Mesendoderm (in vitro differentiated cells): ENCODE measurements at regions not wholly inside any gene's neighbourhood (a gene's known extent, or its start where the extent isn't known, plus 50 kb on each side); places are given as distances from the start of the nearest gene placed in this dataset.
A peak's percentile ranks its signal among the peaks of the same experiment; 100 is the strongest.

Source experiments
- DNase-seq: peaks from one replicate; pipeline ENCODE4 v3.0.0; 2013
- H2AK5ac ChIP-seq: 2 replicates; pipeline ENCODE4 v1.6.1; 2013; ENCODE audit warnings: low read length, inconsistent platforms
- H2BK120ac ChIP-seq: 2 replicates; pipeline ENCODE4 v1.6.1; 2013; ENCODE audit warnings: low read depth, mild to moderate bottlenecking, low read length, moderate library complexity, mixed read lengths
- H2BK15ac ChIP-seq: replicated peaks from 2 replicates; pipeline ENCODE4 v1.6.1; 2013; ENCODE audit warnings: low read depth, mild to moderate bottlenecking, moderate library complexity
- H2BK5ac ChIP-seq: 2 replicates; pipeline ENCODE4 v1.6.1; 2013; ENCODE audit warnings: low read length, inconsistent platforms
- H3K18ac ChIP-seq: 2 replicates; pipeline ENCODE4 v1.6.1; 2013; ENCODE audit warnings: mild to moderate bottlenecking, low read length, mixed read lengths
- H3K23ac ChIP-seq: one replicate; pipeline ENCODE4 v1.6.1; 2013; ENCODE audit warnings: low read length
- H3K27ac ChIP-seq: 2 replicates; pipeline ENCODE4 v1.5.1; 2013; ENCODE audit warnings: low read depth, mild to moderate bottlenecking, inconsistent platforms, low read length, moderate library complexity
- H3K27me3 ChIP-seq: 2 replicates; pipeline ENCODE4 v1.6.1; 2013; ENCODE audit warnings: low read length, control low read depth, mild to moderate bottlenecking, inconsistent platforms; ENCODE audit not compliant: insufficient read depth, poor library complexity
- H3K36me3 ChIP-seq: 2 replicates; pipeline ENCODE4 v1.6.1; 2013; ENCODE audit warnings: low read length, inconsistent platforms; ENCODE audit not compliant: control insufficient read depth, insufficient read depth
- H3K4ac ChIP-seq: one replicate; pipeline ENCODE4 v1.6.1; 2013; ENCODE audit warnings: low read depth, mild to moderate bottlenecking, low read length, moderate library complexity
- H3K4me1 ChIP-seq: 2 replicates; pipeline ENCODE4 v1.6.1; 2013; ENCODE audit warnings: low read depth, low read length, inconsistent platforms; ENCODE audit not compliant: control insufficient read depth
- H3K4me2 ChIP-seq: 2 replicates; pipeline ENCODE4 v1.6.1; 2013; ENCODE audit warnings: low read length
- H3K4me3 ChIP-seq: 2 replicates; pipeline ENCODE4 v1.5.1; 2013; ENCODE audit warnings: mild to moderate bottlenecking, low read length
- H3K56ac ChIP-seq: one replicate; pipeline ENCODE4 v1.6.1; 2013; ENCODE audit warnings: low read length
- H3K79me1 ChIP-seq: 2 replicates; pipeline ENCODE4 v1.6.1; 2013; ENCODE audit warnings: low read length, inconsistent platforms
- H3K79me2 ChIP-seq: 2 replicates; pipeline ENCODE4 v1.6.1; 2013; ENCODE audit warnings: mild to moderate bottlenecking, low read length; ENCODE audit not compliant: control insufficient read depth, insufficient read depth
- H3K9ac ChIP-seq: 2 replicates; pipeline ENCODE4 v1.6.1; 2013; ENCODE audit warnings: low read length, inconsistent platforms
- H4K5ac ChIP-seq: one replicate; pipeline ENCODE4 v1.6.1; 2013; ENCODE audit warnings: low read length
- H4K8ac ChIP-seq: one replicate; pipeline ENCODE4 v1.6.1; 2013; ENCODE audit warnings: low read depth, mild to moderate bottlenecking, control low read depth, low read length, moderate library complexity
- WGBS: extraction: QIAGEN DNeasy Blood & Tissue Kit; methylation state at CpG from one replicate; pipeline ENCODE4 v1.1.7; 2013; ENCODE audit warnings: low lambda C conversion rate, missing lambda C conversion rate; ENCODE audit not compliant: insufficient coverage; ENCODE audit errors: extremely low coverage; 5-methylcytosine and 5-hydroxymethylcytosine counted together

DNA sequence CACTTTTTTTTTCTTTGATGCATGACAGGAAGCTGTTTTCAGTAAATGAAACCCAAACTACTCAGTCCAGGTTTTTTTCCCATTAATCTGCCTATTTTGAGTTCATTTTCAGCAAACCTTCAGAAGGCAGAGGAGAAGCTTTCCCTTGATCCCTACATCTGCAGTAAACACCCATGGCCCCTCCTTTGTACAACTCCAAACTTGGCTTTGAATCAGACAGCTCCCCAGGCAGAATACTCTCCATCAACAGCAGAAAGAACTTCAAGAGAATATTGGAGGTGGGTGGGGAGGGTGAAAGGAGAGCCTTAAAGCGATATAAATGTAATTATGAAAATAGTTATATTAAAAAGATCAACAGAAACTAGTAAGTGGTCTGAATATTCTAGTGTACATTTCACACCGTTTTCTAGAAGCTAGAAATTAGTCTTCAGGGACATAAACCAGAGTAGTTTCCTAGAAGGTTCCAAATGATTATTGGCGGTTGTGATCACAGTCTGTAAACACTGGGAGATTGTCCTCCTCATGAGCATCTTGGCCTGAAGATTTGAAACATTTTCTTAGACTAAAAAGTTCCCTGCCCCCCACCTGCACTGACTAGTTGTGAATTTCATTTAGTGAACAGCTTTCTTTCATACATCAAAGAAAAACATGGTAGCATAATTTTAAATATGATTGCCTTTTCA, 75.1 kb upstream of the STK39 start:
- H3K27me3 ChIP-seq, result no peaks in the 10 kb centered on the region
- H4K5ac ChIP-seq, result no peak overlapping the region
- no peak overlapping the region for H3K27ac ChIP-seq
- H2BK5ac ChIP-seq, result no peak overlapping the region
- H3K4me1 ChIP-seq, result no peaks in the 10 kb centered on the region
- H3K23ac ChIP-seq, result no peak overlapping the region
- H3K4ac ChIP-seq, result no peak overlapping the region
- H3K4me2 ChIP-seq, result no peak overlapping the region
- no peak overlapping the region for H3K56ac ChIP-seq
- H2BK15ac ChIP-seq, result no peak overlapping the region
- DNase-seq, result no peak
- H3K4me3 ChIP-seq, result no peak overlapping the region
- no peak overlapping the region for H3K18ac ChIP-seq
- no peaks in the 10 kb centered on the region for H3K79me2 ChIP-seq
- H3K79me1 ChIP-seq, result no peaks in the 10 kb centered on the region
- H3K36me3 ChIP-seq, result no peaks in the 10 kb centered on the region
- H3K9ac ChIP-seq, result no peak overlapping the region
- H2AK5ac ChIP-seq, result no peak overlapping the region
- 100% methylated on average over 1 of the region's 3 CpGs for WGBS
- H2BK120ac ChIP-seq, result no peak overlapping the region
- H4K8ac ChIP-seq, result no peak overlapping the region

- Histone ChIP-seq H3K4ac (no peak overlapping the region), H2AK5ac (no peak overlapping the region), H3K4me1 (no peaks in the 10 kb centered on the region), H3K79me1 (no peaks in the 10 kb centered on the region), H2BK15ac (no peak overlapping the region), H3K9ac (no peak overlapping the region), H3K4me2 (no peak overlapping the region), H3K23ac (no peak overlapping the region), H3K4me3 (no peak overlapping the region), H3K18ac (no peak overlapping the region), H2BK120ac (no peak overlapping the region), H3K36me3 (no peaks in the 10 kb centered on the region), H3K27ac (no peak overlapping the region), H4K8ac (no peak overlapping the region), H3K56ac (no peak overlapping the region), H3K27me3 (no peaks in the 10 kb centered on the region), H4K5ac (no peak overlapping the region), H2BK5ac (no peak overlapping the region), H3K79me2 (no peaks in the 10 kb centered on the region)
- WGBS, result no CpG with 5 or more reads among the region's 11 CpGs
- no peak for DNase-seq
Measured at GRCh38 chr2:168323529-168324021, 76.2 kb upstream of the STK39 start.

DNA sequence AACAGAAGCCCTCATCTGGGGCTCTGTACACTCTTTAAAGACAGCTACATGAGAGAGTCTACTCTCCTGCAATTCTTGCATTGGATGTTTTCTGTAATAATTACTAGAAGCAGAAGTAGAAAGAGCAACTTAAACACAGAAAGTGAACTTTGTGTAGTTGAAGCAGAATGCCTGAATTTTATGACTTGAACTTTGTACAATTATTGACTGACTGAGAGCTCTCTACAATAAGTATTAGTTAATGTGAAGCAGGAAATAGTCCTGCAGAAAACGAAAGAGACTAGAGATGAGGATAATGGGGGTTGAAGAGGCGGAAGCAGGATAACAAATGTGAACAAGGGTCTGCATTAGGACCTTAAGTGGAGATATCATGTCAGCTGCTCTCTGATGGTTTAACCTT, 79.2 kb upstream of the STK39 start:
- Histone ChIP-seq H3K4me3 (no peak overlapping the region), H3K4me2 (no peak overlapping the region), H2BK5ac (no peak overlapping the region), H3K23ac (no peak overlapping the region), H3K79me2 (no peaks in the 10 kb centered on the region), H3K27me3 (no peaks in the 10 kb centered on the region), H3K36me3 (no peaks in the 10 kb centered on the region), H2BK120ac (no peak overlapping the region), H3K4ac (no peak overlapping the region), H3K18ac (no peak overlapping the region), H4K5ac (no peak overlapping the region), H4K8ac (no peak overlapping the region), H3K9ac (no peak overlapping the region), H3K79me1 (no peaks in the 10 kb centered on the region), H3K4me1 (no peaks in the 10 kb centered on the region), H3K27ac (no peak overlapping the region), H2AK5ac (no peak overlapping the region), H3K56ac (no peak overlapping the region), H2BK15ac (no peak overlapping the region)
- DNase-seq, result no peak
- no CpG with 5 or more reads among the region's 2 CpGs for whole genome bisulfite sequencing

GRCh38 chr2:168327328-168327727, 79.9 kb upstream of the STK39 start:
- no peak overlapping the region for H3K27ac ChIP-seq
- no peaks in the 10 kb centered on the region for H3K36me3 ChIP-seq
- no peak overlapping the region for H3K4me2 ChIP-seq
- no peak overlapping the region for H3K18ac ChIP-seq
- H3K56ac ChIP-seq, result no peak overlapping the region
- no peak overlapping the region for H3K23ac ChIP-seq
- H3K4me1 ChIP-seq, result no peaks in the 10 kb centered on the region
- H2BK5ac ChIP-seq, result no peak overlapping the region
- no peaks in the 10 kb centered on the region for H3K79me1 ChIP-seq
- no peak overlapping the region for H3K4ac ChIP-seq
- no CpG with 5 or more reads among the region's 3 CpGs for WGBS
- H2BK15ac ChIP-seq, result no peak overlapping the region
- no peak overlapping the region for H3K4me3 ChIP-seq
- no peaks in the 10 kb centered on the region for H3K79me2 ChIP-seq
- no peaks in the 10 kb centered on the region for H3K27me3 ChIP-seq
- H4K8ac ChIP-seq, result no peak overlapping the region
- no peak overlapping the region for H3K9ac ChIP-seq
- no peak overlapping the region for H2BK120ac ChIP-seq
- no peak overlapping the region for H2AK5ac ChIP-seq
- H4K5ac ChIP-seq, result no peak overlapping the region
- no peak for DNase-seq

DNA sequence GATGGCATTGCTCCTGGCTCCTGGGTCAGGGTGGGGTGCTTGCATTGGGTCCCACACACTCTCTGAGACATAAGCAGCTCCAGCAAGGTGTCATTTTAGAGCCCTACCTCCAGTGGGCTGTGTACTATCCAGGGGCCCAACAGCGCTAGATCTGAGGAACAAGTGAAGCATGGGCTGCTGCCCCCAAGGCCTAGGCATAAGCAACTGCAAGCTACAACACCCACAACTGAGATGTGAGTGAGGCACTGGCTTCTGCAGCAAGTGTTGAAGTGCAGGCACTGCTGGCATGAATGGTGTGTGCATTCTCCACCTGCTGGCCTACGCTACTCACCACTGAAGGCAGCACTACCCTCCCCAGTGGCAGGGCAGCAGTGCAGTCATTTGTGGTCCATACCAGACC, 81.0 kb upstream of the STK39 start:
- Histone ChIP-seq H2BK5ac (no peak overlapping the region), H3K56ac (no peak overlapping the region), H4K8ac (no peak overlapping the region), H3K18ac (no peak overlapping the region), H3K4me2 (no peak overlapping the region), H3K4me1 (no peaks in the 10 kb centered on the region), H2BK15ac (no peak overlapping the region), H3K9ac (no peak overlapping the region), H3K4ac (no peak overlapping the region), H3K79me1 (no peaks in the 10 kb centered on the region), H4K5ac (no peak overlapping the region), H3K23ac (no peak overlapping the region), H3K36me3 (no peaks in the 10 kb centered on the region), H2AK5ac (no peak overlapping the region), H3K27ac (no peak overlapping the region), H3K4me3 (no peak overlapping the region), H3K27me3 (no peaks in the 10 kb centered on the region), H3K79me2 (no peaks in the 10 kb centered on the region), H2BK120ac (no peak overlapping the region)
- WGBS, result no CpG with 5 or more reads among the region's 2 CpGs
- DNase-seq, result peak; percentile 34
